Kidney (tissue), 13 donors: ENCODE measurements at regions not wholly inside any gene's neighbourhood (a gene's known extent, or its start where the extent isn't known, plus 50 kb on each side); places are given as distances from the start of the nearest gene placed in this dataset.

Experiments used
- DNase-seq, 5 donors: peaks; one replicate each; pipeline ENCODE4 v3.0.0-alpha.2; 2013 to 2020
- FAIRE-seq: peaks from 2 replicates; lab custom pipeline; 2012; peaks lifted over from hg19 to GRCh38; lab: Jason Lieb, UNC
- H3K27ac ChIP-seq, 2 donors: one replicate each; pipeline ENCODE4 v1.7.0; 2013; ENCODE audit warnings: low read depth in 2 of 2, low read length in 2 of 2, inconsistent platforms in 1 of 2
- H3K27me3 ChIP-seq: one replicate; pipeline ENCODE4 v1.7.1; 2013; ENCODE audit warnings: low read length, inconsistent platforms; ENCODE audit not compliant: control insufficient read depth, insufficient read depth
- H3K36me3 ChIP-seq, 3 donors: one replicate each; pipeline versions ENCODE4 v1.7.0 to v1.7.1; 2013; ENCODE audit warnings: low read length in 3 of 3, control low read depth in 1 of 3, inconsistent platforms in 1 of 3; ENCODE audit not compliant: insufficient read depth in 3 of 3, control insufficient read depth in 2 of 3
- H3K4me1 ChIP-seq, 3 donors: one replicate each; pipeline versions ENCODE4 v1.7.0 to v1.7.1; 2013; ENCODE audit warnings: low read length in 3 of 3, inconsistent platforms in 1 of 3, low read depth in 1 of 3; ENCODE audit not compliant: control insufficient read depth in 2 of 3, insufficient read depth in 2 of 3
- H3K4me3 ChIP-seq, 3 donors: one replicate each; pipeline versions ENCODE4 v1.7.0 to v1.8.1; 2013; ENCODE audit warnings: low read length in 3 of 3, control low read depth in 1 of 3, inconsistent platforms in 1 of 3
- H3K9ac ChIP-seq, 3 donors: one replicate each; pipeline versions ENCODE4 v1.7.0 to v1.7.1; 2013; ENCODE audit warnings: low read length in 3 of 3, control low read depth in 1 of 3, inconsistent platforms in 1 of 3
- H3K9me3 ChIP-seq, 3 donors: one replicate each; pipeline versions ENCODE4 v1.7.0 to v1.7.1; 2013; ENCODE audit warnings: low read length in 3 of 3, control low read depth in 1 of 3, inconsistent platforms in 1 of 3; ENCODE audit not compliant: control insufficient read depth in 2 of 3, insufficient read depth in 1 of 3
- intact Hi-C: fragments of 100-400 bp; cut with DNase I; formaldehyde crosslinking; loops from one replicate; pipeline ENCODE4 v1.11.1; 2022
- TF ChIP-seq, protein P1 (sequence below): IDR thresholded peaks from 3 replicates; pipeline ENCODE4 v1.5.1; 2012; ENCODE audit warnings: mild to moderate bottlenecking, moderate library complexity, borderline replicate concordance; ENCODE audit not compliant: insufficient read depth; ENCODE audit errors: extremely low read depth
- donor health status: control.
- donor health status: control.
- donor health status: control.
- donor health status: control.
- donor health status: control.
- donor health status: DM: yes; HTN: yes; CAD: no.
- donor health status: Normal renal cell carcinoma (clear cell type).

DNA sequence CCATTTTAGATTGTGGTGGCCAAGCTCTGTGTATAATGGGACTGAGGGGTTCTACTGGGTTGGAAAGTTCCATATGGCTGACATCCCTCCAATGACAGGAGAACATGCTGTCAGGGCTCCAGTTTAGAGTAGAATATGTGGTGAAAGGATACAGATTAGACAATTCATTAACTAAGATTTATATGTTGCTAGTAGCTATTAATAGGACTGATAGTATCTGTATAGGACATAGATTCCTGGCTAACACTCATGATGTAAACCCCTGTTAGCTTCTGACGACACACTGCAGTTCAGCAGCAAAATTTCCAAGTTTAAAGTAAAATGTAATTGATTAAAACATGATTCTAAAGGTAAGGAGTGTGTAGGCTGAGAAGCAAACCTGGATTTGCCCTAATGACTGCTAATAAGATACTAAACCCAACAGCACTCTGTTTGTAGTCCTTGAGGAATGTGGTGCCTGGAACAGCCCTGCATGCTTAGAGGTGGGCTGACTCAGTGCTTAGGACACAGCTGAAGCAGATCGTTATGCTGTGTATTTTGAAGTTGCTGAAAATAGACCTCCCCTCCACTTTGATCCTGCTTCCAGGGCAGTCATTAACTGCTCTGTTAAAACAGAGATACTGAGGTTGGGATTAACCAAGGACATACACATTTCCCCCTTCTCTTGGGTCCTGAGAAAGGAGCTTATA lies 1129.6 kb downstream of the SORCS3 start:
- intact Hi-C loops, result no loop called here
- DNase-seq (peak in 1 of 5 donors; percentile 14), FAIRE-seq (no peak)
- no peaks in the 10 kb centered on the region for H3K27me3 ChIP-seq
- no peaks in the 10 kb centered on the region for H3K4me1 ChIP-seq
- H3K27ac ChIP-seq, result no peak overlapping the region
- H3K9me3 ChIP-seq, result no peaks in the 10 kb centered on the region
- no peaks in the 10 kb centered on the region for H3K36me3 ChIP-seq
- H3K4me3 ChIP-seq, result no peak overlapping the region
- no peak overlapping the region for H3K9ac ChIP-seq
- TF ChIP-seq, protein P1, sequence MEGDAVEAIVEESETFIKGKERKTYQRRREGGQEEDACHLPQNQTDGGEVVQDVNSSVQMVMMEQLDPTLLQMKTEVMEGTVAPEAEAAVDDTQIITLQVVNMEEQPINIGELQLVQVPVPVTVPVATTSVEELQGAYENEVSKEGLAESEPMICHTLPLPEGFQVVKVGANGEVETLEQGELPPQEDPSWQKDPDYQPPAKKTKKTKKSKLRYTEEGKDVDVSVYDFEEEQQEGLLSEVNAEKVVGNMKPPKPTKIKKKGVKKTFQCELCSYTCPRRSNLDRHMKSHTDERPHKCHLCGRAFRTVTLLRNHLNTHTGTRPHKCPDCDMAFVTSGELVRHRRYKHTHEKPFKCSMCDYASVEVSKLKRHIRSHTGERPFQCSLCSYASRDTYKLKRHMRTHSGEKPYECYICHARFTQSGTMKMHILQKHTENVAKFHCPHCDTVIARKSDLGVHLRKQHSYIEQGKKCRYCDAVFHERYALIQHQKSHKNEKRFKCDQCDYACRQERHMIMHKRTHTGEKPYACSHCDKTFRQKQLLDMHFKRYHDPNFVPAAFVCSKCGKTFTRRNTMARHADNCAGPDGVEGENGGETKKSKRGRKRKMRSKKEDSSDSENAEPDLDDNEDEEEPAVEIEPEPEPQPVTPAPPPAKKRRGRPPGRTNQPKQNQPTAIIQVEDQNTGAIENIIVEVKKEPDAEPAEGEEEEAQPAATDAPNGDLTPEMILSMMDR, result no peak

DNA sequence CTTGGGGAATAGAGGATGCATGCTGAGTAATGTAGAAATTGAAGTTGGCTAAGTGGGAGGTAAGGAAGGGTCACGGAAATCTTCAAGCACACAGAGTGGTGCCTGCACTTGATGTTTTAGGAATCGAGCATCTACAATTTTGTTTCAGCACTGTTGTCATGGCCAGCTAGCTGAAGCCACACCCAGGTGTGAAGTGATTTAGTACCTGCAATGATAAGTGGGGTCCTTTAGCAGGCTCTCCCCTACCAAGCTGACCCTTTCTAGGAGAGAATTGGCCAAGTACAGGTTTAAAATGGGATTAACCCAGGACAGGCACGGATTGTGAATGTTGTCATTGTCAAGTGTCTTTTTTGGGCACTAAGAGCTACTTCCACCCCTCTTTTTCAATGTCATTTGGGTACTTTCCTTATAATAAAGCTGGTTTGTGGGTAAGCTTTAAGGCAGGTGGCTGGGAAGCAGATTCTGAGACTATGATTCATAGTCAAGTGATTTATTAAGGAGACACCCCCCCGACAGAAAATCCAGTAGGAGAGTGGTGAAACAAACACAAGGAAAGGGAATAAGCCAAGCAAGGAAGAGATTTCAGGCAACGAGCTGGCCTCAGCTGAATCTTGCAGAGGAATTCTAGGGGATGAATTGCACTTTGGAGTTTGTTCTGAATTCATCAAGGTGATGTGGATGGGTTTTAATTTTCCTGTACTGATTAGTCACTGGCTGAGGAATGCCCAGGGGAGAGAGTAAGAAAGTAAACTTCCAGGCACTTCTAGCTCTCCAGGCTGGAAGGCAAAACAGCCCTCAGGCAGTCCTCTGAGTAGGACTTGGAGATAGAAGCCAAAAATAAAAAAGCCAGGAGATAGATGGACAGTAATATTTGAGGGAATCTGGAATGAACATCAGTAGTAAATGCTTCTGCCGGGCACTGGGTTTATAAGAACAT lies 1128.4 kb downstream of the SORCS3 start:
- intact Hi-C loops, result no loop called here
- Histone ChIP-seq H3K27me3 (no peaks in the 10 kb centered on the region), H3K9me3 (no peaks in the 10 kb centered on the region), H3K4me1 (no peaks in the 10 kb centered on the region), H3K9ac (no peak overlapping the region), H3K36me3 (no peaks in the 10 kb centered on the region), H3K4me3 (no peak overlapping the region), H3K27ac (no peak overlapping the region)
- FAIRE-seq (no peak), DNase-seq (peak in 1 of 5 donors; percentile 19)
- TF ChIP-seq, protein P1, result no peak

DNA sequence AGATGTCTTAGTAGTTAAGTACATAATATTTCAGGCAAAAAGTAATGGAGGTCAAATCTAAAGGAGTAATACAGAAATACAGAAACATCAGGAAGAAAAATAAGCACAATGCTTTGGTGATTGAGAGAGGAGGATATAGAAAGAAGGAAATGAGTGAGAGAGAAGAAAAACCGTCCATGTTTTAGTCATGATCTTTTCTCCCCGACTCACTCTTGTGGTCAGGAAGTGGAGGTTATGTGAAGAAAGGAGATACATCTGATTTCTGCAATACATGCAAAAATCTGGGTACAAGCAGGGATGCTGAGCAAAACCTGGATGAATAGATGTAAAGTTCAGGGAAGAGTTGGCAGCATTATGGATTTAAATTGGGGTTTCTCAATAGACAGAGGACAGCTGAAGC lies 1122.5 kb downstream of the SORCS3 start:
- Histone ChIP-seq H3K27ac (no peak overlapping the region), H3K27me3 (no peaks in the 10 kb centered on the region), H3K4me3 (no peak overlapping the region), H3K4me1 (no peaks in the 10 kb centered on the region), H3K36me3 (no peaks in the 10 kb centered on the region), H3K9me3 (no peaks in the 10 kb centered on the region), H3K9ac (no peak overlapping the region)
- DNase-seq (no peak), FAIRE-seq (no peak)
- intact Hi-C loops, result no loop called here
- TF ChIP-seq, protein P1, result no peak
